Middle frontal gyrus (tissue), 1 donor: ENCODE measurements at regions not wholly inside any gene's neighbourhood (a gene's known extent, or its start where the extent isn't known, plus 50 kb on each side); places are given as distances from the start of the nearest gene placed in this dataset.
A peak's percentile ranks its signal among the peaks of the same experiment; 100 is the strongest.
"Not testable (repeated sequence)": the region's sequence is repeated elsewhere in the genome, so short reads cannot be mapped to it uniquely, and the experiment has no call there.

Experiments
- DNase-seq: peaks from one replicate; pipeline ENCODE4 v3.0.0-alpha.2; 2015; ENCODE audit warnings: low spot score; ENCODE audit errors: extremely low spot score

- DNase-seq = no peak
Observed at GRCh38 chr11:29075726-29076125, 941.1 kb downstream of the KCNA4 start.

GRCh38 chr11:29063630-29064361, 953.0 kb downstream of the KCNA4 start:
- no peak for DNase-seq

- no peak for DNase-seq
Observed at GRCh38 chr11:29061452-29061851, 953.3 kb downstream of the METTL15 start.

- DNase-seq = not testable (repeated sequence)
Observed at GRCh38 chr11:29056487-29056886, 948.3 kb downstream of the METTL15 start.

GRCh38 chr11:29051935-29052334, 943.7 kb downstream of the METTL15 start:
- no peak for DNase-seq

- DNase-seq = not testable (repeated sequence)
Observed at GRCh38 chr11:29050962-29051361, 942.8 kb downstream of the METTL15 start.

GRCh38 chr11:29040489-29040888, 932.3 kb downstream of the METTL15 start:
- no peak for DNase-seq

- no peak for DNase-seq
Observed at GRCh38 chr11:29032384-29033149, 924.4 kb downstream of the METTL15 start.

GRCh38 chr11:29029452-29029851, 921.3 kb downstream of the METTL15 start:
- DNase-seq = no peak

GRCh38 chr11:29027436-29027835, 919.2 kb downstream of the METTL15 start:
- DNase-seq = no peak

GRCh38 chr11:29026286-29026685, 918.1 kb downstream of the METTL15 start:
- peak; percentile 12 for DNase-seq

- no peak for DNase-seq
Observed at GRCh38 chr11:29025001-29025400, 916.8 kb downstream of the METTL15 start.

- DNase-seq = no peak
Observed at GRCh38 chr11:29024386-29024785, 916.2 kb downstream of the METTL15 start.

GRCh38 chr11:29023761-29024160, 915.6 kb downstream of the METTL15 start:
- no peak for DNase-seq

- DNase-seq = no peak
Observed at GRCh38 chr11:29022676-29023075, 914.5 kb downstream of the METTL15 start.

- no peak for DNase-seq
Observed at GRCh38 chr11:29019960-29020683, 911.9 kb downstream of the METTL15 start.

GRCh38 chr11:29018631-29019030, 910.4 kb downstream of the METTL15 start:
- DNase-seq = no peak

GRCh38 chr11:29017941-29018340, 909.8 kb downstream of the METTL15 start:
- DNase-seq = no peak

- no peak for DNase-seq
Observed at GRCh38 chr11:29012507-29012906, 904.3 kb downstream of the METTL15 start.

GRCh38 chr11:29009426-29009825, 901.2 kb downstream of the METTL15 start:
- DNase-seq = no peak

- no peak for DNase-seq
Observed at GRCh38 chr11:29008481-29008880, 900.3 kb downstream of the METTL15 start.

GRCh38 chr11:29006668-29007067, 898.5 kb downstream of the METTL15 start:
- DNase-seq = no peak
